Ascending aorta (tissue), 2 donors: ENCODE measurements at regions not wholly inside any gene's neighbourhood (a gene's known extent, or its start where the extent isn't known, plus 50 kb on each side); places are given as distances from the start of the nearest gene placed in this dataset.

Source experiments
- DNase-seq, 2 donors: peaks; one replicate each; pipeline ENCODE4 v3.0.0-alpha.2; 2019; ENCODE audit warnings: low spot score in 2 of 2
- H3K27ac ChIP-seq, 2 donors: fragments of 200-600 bp; sonication (generic); one replicate each; pipeline ENCODE4 v1.5.1; 2016 to 2017; ENCODE audit warnings: mild to moderate bottlenecking in 1 of 2
- H3K27me3 ChIP-seq: fragments of 200-600 bp; sonication (generic); one replicate; pipeline ENCODE4 v1.5.1; 2017
- H3K36me3 ChIP-seq, 2 donors: fragments of 200-600 bp; sonication (generic); one replicate each; pipeline ENCODE4 v1.5.1; 2016
- H3K4me1 ChIP-seq, 2 donors: fragments of 200-600 bp; sonication (generic); one replicate each; pipeline ENCODE4 v1.5.1; 2016 to 2017; ENCODE audit warnings: mild to moderate bottlenecking in 1 of 2
- H3K4me3 ChIP-seq, 2 donors: fragments of 200-600 bp; sonication (generic); one replicate each; pipeline ENCODE4 v1.5.1; 2016 to 2017; ENCODE audit warnings: mild to moderate bottlenecking in 1 of 2
- H3K9me3 ChIP-seq, 2 donors: fragments of 200-600 bp; sonication (generic); one replicate each; pipeline ENCODE4 v1.5.1; 2016
- CTCF ChIP-seq, 3 experiments: fragments of 200-600 bp in 2 of 3; fragments of 450-650 bp in 1 of 3; sonication (generic) in 2 of 3; IDR thresholded peaks; one replicate each; pipeline ENCODE4 v1.5.1; 2016 to 2019; ENCODE audit warnings: antibody characterized with exemption in 3 of 3, mild to moderate bottlenecking in 1 of 3, moderate library complexity in 1 of 3
- intact Hi-C: fragments of 100-400 bp; cut with DNase I; formaldehyde crosslinking; loops from one replicate; pipeline ENCODE4 v1.15.1; 2023

GRCh38 chr9:82491604-82492003 is 503.0 kb downstream of the SPATA31D1 start:
- H3K9me3 ChIP-seq = no peaks in the 10 kb centered on the region
- no peak for TF ChIP-seq CTCF (IDR thresholded peaks at IDR 0.05)
- no peak overlapping the region for H3K4me3 ChIP-seq
- no peak overlapping the region for H3K27ac ChIP-seq
- intact Hi-C loops = loop anchor here (10.0 kb wide), 1 partner anchor 797 kb away; no protein-coding TSS in a partner anchor
- H3K27me3 ChIP-seq = no peaks in the 10 kb centered on the region
- peaks cover 3 to 5% of the 10 kb centered on the region in 2 donors for H3K4me1 ChIP-seq
- no peak for DNase-seq
- no peaks in the 10 kb centered on the region for H3K36me3 ChIP-seq

GRCh38 chr9:82492274-82492673 is 503.7 kb downstream of the SPATA31D1 start:
- intact Hi-C loops = loop anchor here (10.0 kb wide), 1 partner anchor 797 kb away; no protein-coding TSS in a partner anchor

GRCh38 chr9:82495884-82496777 is 507.6 kb downstream of the SPATA31D1 start:
- DNase-seq = no peak
- H3K27me3 ChIP-seq = no peaks in the 10 kb centered on the region
- no peaks in the 10 kb centered on the region for H3K36me3 ChIP-seq
- H3K4me3 ChIP-seq = no peak overlapping the region
- TF ChIP-seq CTCF (IDR thresholded peaks at IDR 0.05) = no peak
- intact Hi-C loops = loop anchor here (10.0 kb wide), 1 partner anchor 801 kb away; no protein-coding TSS in a partner anchor
- no peak overlapping the region for H3K27ac ChIP-seq
- no peaks in the 10 kb centered on the region for H3K9me3 ChIP-seq
- no peaks in the 10 kb centered on the region for H3K4me1 ChIP-seq

More at GRCh38 chr9:82492274-82492673, 503.7 kb downstream of the SPATA31D1 start:
- Histone ChIP-seq H3K4me1 (peaks cover 3 to 5% of the 10 kb centered on the region in 2 donors), H3K27ac (no peak overlapping the region), H3K4me3 (no peak overlapping the region), H3K27me3 (no peaks in the 10 kb centered on the region), H3K36me3 (no peaks in the 10 kb centered on the region), H3K9me3 (no peaks in the 10 kb centered on the region)
- DNase-seq = no peak
- TF ChIP-seq CTCF (IDR thresholded peaks at IDR 0.05) = no peak

GRCh38 chr9:82498541-82499317 is 510.2 kb downstream of the SPATA31D1 start:
- H3K4me3 ChIP-seq = no peak overlapping the region
- H3K9me3 ChIP-seq = peaks cover 0 to 6% of the 10 kb centered on the region in 2 donors
- no peak overlapping the region for H3K27ac ChIP-seq
- H3K4me1 ChIP-seq = no peaks in the 10 kb centered on the region
- intact Hi-C loops = loop anchor here (10.0 kb wide), 1 partner anchor 804 kb away; no protein-coding TSS in a partner anchor
- no peak for DNase-seq
- no peaks in the 10 kb centered on the region for H3K27me3 ChIP-seq
- TF ChIP-seq CTCF (IDR thresholded peaks at IDR 0.05) = no peak
- no peaks in the 10 kb centered on the region for H3K36me3 ChIP-seq

GRCh38 chr9:82499337-82499736 is 510.8 kb downstream of the SPATA31D1 start:
- Histone ChIP-seq H3K4me3 (no peak overlapping the region), H3K27me3 (no peaks in the 10 kb centered on the region), H3K27ac (no peak overlapping the region), H3K36me3 (no peaks in the 10 kb centered on the region), H3K4me1 (no peaks in the 10 kb centered on the region), H3K9me3 (peaks cover 0 to 6% of the 10 kb centered on the region in 2 donors)
- TF ChIP-seq CTCF (IDR thresholded peaks at IDR 0.05) = no peak
- DNase-seq = no peak
- intact Hi-C loops = loop anchor here (10.0 kb wide), 1 partner anchor 805 kb away; no protein-coding TSS in a partner anchor
